HG02759 (cell line): ENCODE measurements at regions not wholly inside any gene's neighbourhood (a gene's known extent, or its start where the extent isn't known, plus 50 kb on each side); places are given as distances from the start of the nearest gene placed in this dataset.
"Not testable (repeated sequence)": the region's sequence is repeated elsewhere in the genome, so short reads cannot be mapped to it uniquely, and the experiment has no call there.

Source experiments
- ATAC-seq: cut with Tn5 transposase; IDR thresholded peaks from one replicate; pipeline ENCODE4 v1.9.1; 2021; ENCODE audit warnings: mild to moderate bottlenecking, moderate library complexity; ENCODE audit not compliant: unreplicated experiment

GRCh38 chr2:16927398-16927797 is 261.8 kb upstream of the CYRIA start:
- ATAC-seq = no peak

- no peak for ATAC-seq
Observed at GRCh38 chr2:16925145-16925544, 259.5 kb upstream of the CYRIA start.

GRCh38 chr2:16915341-16915755 is 249.7 kb upstream of the CYRIA start:
- ATAC-seq = not testable (repeated sequence)

GRCh38 chr2:16911746-16912145 is 246.1 kb upstream of the CYRIA start:
- no peak for ATAC-seq

- no peak for ATAC-seq
Observed at GRCh38 chr2:16908656-16909055, 243.0 kb upstream of the CYRIA start.

- ATAC-seq = no peak
Observed at GRCh38 chr2:16907645-16908282, 242.1 kb upstream of the CYRIA start.

GRCh38 chr2:16905325-16905724 is 239.7 kb upstream of the CYRIA start:
- ATAC-seq = not testable (repeated sequence)

GRCh38 chr2:16900405-16901025 is 234.9 kb upstream of the CYRIA start:
- ATAC-seq = peak; percentile 85

- peak; percentile 16 for ATAC-seq
Observed at GRCh38 chr2:16899958-16900357, 234.3 kb upstream of the CYRIA start.

GRCh38 chr2:16890081-16890480 is 224.4 kb upstream of the CYRIA start:
- no peak for ATAC-seq

GRCh38 chr2:16885027-16885426 is 219.4 kb upstream of the CYRIA start:
- ATAC-seq = no peak

- ATAC-seq = no peak
Observed at GRCh38 chr2:16882706-16883105, 217.1 kb upstream of the CYRIA start.

GRCh38 chr2:16881122-16881521 is 215.5 kb upstream of the CYRIA start:
- ATAC-seq = no peak

GRCh38 chr2:16871411-16871810 is 205.8 kb upstream of the CYRIA start:
- no peak for ATAC-seq

GRCh38 chr2:16870491-16871076 is 204.9 kb upstream of the CYRIA start:
- ATAC-seq = no peak

- ATAC-seq = no peak
Observed at GRCh38 chr2:16869711-16870110, 204.1 kb upstream of the CYRIA start.

GRCh38 chr2:16862471-16862870 is 196.8 kb upstream of the CYRIA start:
- no peak for ATAC-seq

GRCh38 chr2:16861530-16861929 is 195.9 kb upstream of the CYRIA start:
- no peak for ATAC-seq

GRCh38 chr2:16861111-16861510 is 195.5 kb upstream of the CYRIA start:
- no peak for ATAC-seq

- no peak for ATAC-seq
Observed at GRCh38 chr2:16860627-16861026, 195.0 kb upstream of the CYRIA start.

- no peak for ATAC-seq
Observed at GRCh38 chr2:16855183-16855582, 189.5 kb upstream of the CYRIA start.

- ATAC-seq = no peak
Observed at GRCh38 chr2:16853088-16853487, 187.5 kb upstream of the CYRIA start.
